NCI-H1436 treated with DMSO at 0.1 percent for 48 hours (cell line): ENCODE measurements at regions not wholly inside any gene's neighbourhood (a gene's known extent, or its start where the extent isn't known, plus 50 kb on each side); places are given as distances from the start of the nearest gene placed in this dataset.
"Not testable (repeated sequence)": the region's sequence is repeated elsewhere in the genome, so short reads cannot be mapped to it uniquely, and the experiment has no call there.

Source experiments
- DNase-seq: peaks from one replicate; lab custom pipeline; 2025; lab: John Stamatoyannopoulos, UW

DNA sequence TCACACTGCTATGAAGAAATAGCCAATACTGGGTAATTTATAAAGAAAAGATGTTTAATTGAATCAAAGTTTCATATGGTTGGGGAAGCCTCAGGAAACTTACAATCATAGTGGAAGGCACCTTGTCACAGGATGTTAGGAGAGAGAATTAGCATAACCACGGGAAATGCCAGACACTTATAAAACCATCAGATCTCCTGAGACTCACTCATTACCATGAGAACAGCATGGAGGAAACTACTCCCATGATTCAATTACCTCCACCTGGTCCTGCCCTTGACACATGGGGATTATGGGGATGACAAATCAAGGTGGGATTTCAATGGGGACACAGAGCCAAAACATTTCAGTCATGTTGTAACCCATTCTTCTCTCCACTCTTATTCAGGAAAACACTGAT, 472.9 kb upstream of the FSIP2 start:
- DNase-seq: no peak

DNA sequence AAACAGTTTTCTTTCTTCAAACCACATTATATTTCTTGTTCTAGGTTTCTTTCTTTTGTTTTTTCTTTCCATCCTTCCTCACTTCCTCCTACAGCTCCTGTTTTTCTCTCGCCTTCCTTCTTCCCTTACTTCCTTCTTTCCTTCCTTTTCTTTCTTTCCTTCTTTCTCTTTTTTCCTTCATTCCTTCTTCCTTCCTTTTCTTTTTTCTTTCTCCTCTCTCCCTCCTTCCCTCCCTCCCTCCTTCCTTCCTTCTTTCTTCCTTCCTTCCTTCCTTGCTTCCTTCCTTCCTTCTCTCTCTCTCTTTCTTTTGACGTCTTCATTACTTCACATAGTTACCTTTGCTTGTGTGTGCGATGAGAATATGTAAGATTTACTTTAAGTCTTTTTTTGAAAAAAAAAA, 470.0 kb upstream of the FSIP2 start:
- DNase-seq: no peak

DNA sequence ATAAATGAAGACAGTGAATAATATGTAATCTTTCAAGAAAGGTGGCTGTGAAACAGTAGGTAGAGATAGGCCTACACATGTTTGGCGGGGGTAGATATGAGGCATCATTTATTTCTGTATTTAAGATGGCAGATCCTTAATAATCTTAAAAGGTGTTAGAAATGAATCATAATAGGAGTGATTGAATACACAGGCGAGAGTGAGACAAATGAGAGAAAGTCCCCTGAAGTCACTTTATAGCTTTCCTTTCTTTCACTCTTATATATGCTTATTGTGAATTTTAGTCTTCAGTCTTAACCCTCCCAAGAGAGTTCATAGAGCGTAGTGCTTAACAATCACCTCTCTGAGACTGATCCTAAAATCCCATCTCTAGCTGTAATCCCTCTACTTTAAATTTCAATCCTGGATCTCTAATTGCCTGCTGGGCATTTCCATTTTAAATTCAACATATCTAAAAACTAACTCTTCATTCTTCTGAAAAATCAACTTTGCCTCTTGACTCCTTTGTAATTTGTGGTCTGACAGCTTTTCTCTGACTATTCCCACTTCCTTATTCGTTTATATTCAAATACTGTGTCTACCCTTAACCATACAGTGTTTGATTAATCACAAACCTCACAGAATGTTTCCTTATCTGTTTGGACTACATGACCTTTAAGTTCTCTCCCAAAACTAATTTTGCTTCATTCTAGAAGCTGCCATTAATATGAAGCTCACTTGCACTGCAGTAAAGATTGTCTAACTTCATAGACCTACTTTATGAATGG, 463.7 kb upstream of the FSIP2 start:
- DNase-seq: no peak

DNA sequence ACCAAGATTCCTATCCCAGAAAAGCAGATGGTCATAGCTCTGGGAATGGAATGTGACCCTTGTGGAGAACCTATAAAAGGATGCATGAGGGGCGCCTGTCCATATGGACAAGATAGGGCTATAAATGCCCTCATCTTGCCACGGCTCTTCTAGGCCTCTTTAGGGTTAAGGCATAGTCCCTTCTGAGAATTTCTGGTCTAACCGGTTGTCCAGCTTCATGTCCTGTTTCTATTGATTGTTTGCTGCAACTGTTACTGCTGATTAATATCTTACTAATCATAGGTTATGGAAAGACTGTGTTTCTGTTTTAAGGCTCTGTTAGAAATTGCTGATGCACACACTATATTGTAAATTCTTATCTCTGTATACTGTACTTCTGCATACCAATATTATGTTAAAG, 462.6 kb upstream of the FSIP2 start:
- not testable (repeated sequence) for DNase-seq

DNA sequence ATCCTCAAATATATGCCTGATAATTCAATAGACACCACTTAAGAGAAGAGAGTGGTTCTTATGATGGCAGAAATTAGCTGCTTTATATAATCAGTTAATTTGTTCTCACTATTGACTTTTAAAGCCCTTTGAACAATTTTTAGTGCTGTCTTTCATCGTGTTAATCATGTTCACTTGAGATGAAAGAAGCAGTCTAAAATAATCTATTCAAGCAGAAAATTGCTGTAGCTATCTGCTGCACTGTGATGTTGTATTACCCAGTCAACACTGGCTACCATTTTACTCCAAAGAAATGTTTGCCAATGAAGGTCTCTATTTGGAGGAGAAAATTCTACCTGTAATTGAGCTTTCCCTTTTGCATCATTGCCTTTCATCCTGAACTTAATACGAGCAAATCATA, 459.8 kb upstream of the FSIP2 start:
- DNase-seq: no peak

DNA sequence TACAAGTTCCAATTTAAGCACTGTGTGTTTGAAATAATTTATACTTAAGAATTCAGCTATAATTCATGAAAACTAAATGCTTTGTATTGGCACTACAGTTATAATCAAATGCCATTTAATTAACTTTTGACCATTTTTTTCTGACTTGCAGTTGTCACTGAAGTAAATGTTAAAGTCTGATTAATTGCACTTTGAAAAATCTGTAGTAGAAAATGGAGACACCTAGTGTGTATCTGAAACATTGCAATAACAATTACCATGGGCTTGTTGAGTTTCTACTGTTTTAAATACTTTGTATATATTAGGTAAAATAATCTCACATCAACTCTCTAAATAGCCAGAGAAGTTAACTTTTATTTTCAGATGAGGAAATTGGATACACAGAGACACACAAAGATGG, 458.6 kb upstream of the FSIP2 start:
- DNase-seq: no peak

DNA sequence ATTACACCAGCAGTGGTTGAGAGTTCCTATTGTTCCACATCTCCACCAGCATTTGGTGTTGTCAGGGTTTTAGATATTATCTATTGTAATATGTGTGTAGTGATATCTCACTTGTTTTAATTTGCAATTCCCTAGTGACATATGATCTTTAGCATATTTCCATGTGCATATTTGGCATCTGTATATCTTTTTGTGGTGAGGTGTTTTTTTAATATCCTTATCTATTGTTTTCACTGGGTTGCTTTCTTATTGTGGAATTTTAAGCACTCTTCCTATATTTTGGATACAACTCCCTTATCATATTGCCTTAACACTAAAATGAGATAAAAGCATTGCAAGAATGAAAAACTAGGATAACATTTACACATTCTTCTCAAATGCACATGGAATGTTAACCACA, 453.9 kb upstream of the FSIP2 start:
- no peak for DNase-seq

DNA sequence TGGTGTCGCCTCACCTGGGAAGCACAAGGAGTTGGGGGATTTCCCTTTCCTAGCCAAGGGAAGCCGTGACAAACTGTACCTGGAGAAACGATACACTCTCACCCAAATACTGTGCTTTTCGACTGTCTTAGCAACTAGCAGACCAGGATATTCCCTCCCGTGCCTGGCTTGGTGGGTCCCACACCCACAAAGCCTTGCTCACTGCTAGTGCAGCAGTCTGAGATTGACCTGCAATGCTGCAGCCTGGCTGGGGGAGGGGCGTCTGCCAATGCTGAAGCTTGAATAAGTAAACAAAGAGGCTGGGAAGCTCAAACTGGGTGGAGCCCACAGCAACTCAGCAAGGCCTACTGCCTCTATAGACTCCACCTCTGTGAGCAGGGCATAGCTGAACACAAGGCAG, 448.6 kb upstream of the FSIP2 start:
- DNase-seq: not testable (repeated sequence)

DNA sequence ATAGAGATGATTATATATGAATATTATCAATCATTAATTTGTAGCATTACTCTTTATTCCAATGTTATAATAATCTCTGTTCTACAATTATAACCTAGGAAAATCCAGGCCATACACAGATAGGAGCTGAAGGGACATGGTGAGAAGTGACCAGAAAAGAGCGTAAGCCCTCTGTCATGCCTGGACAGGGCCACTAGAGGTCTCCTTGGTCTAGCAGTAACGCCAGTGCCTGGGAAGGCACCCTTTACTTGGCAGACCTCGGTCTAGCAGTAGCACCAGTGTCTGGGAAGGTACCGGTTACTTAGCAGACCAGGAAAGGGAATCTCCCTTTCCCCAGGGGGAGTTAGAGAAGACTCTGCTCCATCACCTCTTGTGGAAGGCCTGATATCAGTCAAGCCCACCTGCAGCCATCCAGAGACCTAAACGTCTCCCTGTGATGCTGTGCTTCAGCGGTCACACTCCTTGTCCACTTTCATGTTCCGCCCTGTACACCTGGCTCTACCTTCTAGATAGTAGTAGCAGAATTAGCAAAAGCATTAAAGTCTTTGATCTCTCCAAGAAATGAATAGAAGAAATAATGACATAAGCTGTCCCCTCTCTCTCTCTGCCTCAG, 447.5 kb upstream of the FSIP2 start:
- no peak for DNase-seq

DNA sequence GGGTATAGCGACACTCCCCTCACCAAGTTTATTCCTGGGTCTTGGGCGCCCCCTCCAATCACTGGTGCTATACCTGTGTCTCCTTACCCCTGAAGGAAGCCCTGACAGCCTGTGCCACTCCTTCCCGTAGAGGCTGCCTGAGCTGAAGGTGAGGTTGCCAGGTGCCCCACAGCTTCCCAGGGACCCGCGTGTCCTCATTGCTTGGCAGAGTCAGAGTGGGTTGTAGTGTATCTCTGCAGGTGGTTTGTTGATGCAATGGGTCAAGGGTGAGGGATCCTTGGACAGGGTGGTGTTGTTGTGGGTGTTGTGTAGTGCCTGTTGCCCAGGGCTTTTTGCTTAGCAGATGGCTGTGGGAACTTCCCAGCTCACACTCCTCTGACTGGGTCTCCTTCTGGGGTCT, 438.7 kb upstream of the FSIP2 start:
- no peak for DNase-seq

DNA sequence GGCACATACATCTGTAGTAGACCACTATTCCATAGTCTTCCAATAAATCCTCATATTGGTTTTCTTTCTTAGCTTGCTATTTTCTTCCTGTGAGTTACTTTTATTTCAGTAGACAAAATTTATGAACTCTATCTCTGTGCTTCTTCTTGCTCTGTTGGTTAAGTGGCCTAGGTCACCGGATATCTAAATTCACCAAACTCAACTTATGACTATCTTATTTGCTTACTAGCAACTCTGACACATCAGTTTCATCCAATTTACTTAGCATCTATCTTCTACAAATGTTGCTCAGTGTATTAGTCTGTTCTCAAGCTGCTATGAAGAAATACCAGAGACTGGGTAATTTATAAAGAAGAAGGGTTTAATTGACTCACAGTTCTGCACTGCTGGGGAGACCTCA, 432.5 kb upstream of the FSIP2 start:
- no peak for DNase-seq

DNA sequence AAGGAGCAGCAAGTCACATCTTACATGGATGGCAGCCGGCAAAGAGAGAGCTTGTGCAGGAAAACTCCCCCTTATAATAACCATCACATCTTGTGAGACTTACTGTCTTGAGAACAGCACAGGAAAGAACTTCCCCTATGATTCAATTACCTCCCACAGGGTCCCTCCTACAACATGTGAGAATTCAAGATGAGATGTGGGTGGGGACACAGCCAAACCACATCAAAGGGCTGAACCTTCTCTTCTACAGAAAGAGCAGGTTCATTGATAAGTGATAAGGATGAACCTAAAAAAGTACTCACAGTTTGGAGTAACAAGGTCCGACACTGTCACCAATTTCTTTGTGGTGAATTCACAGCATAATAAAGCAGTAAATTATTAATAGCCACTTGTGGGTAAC, 422.2 kb upstream of the FSIP2 start:
- no peak for DNase-seq

DNA sequence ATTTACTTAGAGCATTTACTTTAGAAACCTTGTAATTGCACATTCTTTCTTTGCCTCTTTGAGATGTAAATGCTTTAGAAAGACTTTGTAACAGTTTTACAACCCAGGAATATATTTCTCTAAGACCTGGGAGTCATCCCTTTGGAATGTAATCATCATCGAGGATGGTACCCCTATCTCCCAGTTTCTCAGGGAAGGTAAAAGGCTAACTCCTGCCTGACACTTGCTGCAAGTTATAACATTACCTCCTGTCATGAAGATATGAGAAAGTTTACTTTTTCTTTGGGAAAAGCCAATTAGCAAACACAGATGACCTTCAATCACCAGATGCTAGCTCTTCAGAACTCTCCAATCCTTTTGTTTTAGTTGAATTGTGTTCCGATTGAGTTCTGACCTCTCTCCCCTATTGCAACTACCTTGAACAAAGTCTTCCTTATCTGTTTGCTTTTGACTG, 420.3 kb upstream of the FSIP2 start:
- DNase-seq: no peak

DNA sequence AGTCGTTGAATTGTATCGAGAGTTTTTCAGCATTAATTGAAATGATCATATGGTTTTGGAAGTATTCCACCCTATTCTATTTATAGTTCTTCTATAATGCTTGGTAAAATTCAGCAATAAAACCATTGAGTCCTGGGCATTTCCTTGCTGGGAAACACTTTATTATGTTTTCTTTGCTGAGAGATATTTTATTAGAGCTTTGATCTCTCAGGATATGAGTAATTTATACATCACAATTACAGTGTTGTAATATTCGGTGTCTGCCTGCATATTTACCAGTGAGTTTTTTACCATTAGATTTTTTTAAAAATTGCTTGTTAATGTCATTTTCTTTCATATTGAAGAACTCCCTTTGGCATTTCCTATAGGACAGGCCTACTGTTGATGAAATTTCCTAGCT, 402.7 kb upstream of the FSIP2 start:
- no peak for DNase-seq

DNA sequence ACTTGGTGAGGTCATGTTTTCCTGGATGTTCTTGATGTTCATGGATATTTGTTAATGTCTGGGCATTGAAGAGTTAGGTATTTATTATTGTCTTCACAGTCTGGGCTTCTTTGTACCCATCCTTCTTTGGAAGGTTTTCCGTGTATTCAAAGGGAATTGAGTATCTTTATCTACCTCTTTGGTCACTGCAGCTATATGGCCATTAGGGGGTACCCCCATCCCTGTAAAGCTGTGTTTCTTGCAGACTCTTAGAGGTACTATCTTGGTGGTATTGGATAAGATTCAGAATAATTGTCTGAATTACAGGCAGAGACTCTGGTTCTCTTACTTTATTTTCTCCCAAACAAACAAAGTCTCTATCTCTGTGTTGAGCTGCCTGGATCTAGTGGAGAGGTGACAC, 401.6 kb upstream of the FSIP2 start:
- DNase-seq: no peak

DNA sequence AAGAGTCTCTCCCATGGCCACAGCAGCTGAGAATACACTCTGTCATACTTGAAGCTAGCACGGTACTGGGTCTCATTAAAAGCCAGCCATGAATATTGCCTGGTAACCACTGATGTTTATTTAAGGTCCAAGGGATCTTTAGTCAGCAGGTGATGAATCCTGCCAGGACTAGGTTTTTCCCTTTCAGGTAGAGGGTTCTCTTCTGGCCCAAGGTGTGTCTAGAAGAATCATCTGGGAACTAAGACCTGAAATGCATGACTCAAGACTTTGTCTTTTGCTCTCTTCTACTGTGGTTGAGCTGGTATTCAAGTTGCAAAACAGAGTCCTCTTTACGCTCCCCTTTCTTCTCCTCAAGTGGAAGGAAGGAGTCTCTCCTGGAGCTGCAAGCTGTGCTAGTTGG, 400.5 kb upstream of the FSIP2 start:
- no peak for DNase-seq

DNA sequence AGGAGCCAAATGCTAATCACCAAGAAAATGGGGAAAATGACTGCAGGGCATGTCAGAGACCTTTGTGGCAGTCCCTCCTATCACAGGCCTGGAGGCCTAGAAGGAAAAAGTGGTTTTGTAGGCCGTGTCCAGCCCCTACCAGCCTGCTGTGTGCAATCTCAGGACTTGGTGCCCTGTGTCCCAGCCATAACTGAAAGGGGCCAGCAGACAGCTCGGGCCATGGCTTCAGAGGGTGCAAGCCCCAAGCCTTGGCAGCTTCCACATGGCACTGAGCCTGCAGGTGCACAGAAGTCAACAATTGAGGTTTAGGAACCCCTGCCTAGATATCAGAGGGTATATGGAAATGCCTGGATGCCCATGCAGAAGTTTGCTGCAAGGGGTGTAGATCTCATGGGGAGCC, 391.2 kb upstream of the FSIP2 start:
- DNase-seq: no peak

DNA sequence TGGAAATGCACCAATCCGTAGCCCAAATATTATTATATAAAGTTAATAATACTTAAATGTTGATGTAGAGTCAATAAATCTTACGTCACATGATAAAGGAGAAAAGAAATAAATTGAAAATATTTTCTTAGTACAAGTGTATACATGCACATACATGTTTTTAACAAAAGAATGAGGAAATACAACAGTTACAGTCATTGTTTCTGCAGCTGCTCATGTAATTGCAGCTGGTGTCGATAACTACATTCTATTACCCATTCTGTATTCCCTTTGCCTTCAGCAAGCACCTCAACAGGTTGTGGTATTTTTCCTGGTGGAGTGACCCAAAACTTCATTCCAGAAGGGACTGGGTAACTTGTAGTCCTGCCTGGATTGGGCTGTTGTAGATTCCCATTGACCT, 377.8 kb upstream of the FSIP2 start:
- no peak for DNase-seq

DNA sequence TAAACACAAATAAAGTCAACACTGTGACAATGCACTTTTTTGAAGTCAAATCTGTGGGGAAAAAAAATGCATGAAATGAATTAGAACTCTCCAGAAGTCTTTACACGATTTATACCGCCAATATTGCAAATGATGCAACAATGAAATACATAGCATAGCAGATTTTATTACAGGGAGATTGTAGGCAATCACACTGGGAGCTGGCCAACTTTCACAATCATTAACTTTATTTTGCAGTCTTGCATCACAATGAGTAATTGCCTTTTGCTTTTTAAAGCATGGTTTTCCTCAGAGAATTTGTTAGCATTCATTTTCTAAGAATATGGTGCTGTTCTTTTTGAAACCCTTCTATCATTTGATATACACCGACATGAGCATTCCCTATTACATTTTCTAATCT, 366.4 kb upstream of the FSIP2 start:
- DNase-seq: no peak

DNA sequence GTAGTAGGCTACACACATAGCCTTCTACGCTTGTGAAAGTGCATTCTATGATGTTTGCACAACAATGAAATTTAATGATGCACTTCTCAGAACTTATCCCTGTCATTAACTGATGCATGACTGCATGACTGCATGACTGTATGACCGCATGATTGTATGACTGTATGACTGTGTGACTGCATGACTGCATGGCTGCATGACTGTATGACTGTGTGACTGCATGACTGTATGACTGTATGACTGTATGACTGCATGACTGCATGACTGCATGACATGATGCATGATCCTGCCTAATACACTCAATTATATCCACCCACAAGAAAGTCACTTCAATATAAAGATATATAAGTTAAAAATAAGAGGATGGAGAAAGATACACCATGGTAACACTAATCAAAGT, 365.4 kb upstream of the FSIP2 start:
- DNase-seq: no peak

DNA sequence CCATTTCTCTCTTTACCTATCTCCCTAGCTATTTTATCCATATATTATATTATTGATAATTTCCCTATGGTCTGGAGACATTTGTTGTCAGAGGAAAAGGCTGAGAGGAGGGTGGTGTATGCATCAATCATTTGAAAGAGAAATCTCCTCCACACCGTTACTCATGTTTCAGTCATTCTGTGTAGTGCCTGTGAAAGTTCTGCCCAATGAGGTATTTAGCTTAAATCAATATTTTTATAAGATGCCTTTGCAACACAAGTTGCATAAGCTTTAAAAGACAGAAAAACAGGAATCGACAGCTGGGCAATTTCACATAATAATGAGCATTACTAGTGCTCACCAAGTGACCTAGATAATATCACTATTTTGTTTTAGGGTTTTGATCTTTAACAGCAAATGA, 363.7 kb upstream of the FSIP2 start:
- DNase-seq: no peak

DNA sequence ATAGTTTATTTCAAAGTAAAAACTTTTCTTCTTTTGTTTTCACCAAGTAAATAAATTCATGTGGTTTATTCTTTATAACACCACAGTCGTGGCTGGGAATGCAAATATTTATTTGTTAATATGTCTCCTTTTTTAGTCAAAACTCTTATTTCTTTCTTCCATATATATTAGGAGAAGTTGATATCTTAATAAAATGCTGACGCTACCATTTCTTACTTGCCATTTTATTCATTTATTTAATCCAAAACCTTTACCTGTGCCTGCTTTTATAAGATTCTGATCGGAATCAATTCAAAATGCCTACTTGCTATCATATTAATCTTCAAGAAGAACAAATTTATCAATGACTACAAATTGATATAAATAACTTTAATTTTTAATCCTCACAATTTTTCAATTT, 362.9 kb upstream of the FSIP2 start:
- DNase-seq: no peak

DNA sequence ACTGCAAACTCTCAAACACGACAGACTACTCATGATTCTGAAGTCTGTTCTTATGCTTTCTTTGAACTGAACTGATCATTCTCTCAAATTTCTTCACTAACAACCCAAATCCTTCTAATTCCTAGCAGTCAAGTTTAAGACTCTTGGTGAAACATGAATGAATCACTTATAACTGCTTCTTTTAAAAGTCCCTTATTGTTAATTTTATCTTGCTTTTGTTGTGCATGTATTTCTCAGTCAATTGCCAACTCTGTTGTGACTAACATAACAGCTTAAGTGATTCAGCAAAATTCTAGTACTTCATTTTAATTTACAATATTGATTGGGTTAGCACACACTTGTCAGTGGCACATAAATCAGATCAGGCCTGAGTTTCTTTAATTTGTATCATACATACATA, 357.0 kb upstream of the FSIP2 start:
- no peak for DNase-seq
